ENCODE measurements at regions not wholly inside any gene's neighbourhood (a gene's known extent, or its start where the extent isn't known, plus 50 kb on each side); places are given as distances from the start of the nearest gene placed in this dataset.
"Not testable (repeated sequence)": the region's sequence is repeated elsewhere in the genome, so short reads cannot be mapped to it uniquely, and the experiment has no call there.

DNA sequence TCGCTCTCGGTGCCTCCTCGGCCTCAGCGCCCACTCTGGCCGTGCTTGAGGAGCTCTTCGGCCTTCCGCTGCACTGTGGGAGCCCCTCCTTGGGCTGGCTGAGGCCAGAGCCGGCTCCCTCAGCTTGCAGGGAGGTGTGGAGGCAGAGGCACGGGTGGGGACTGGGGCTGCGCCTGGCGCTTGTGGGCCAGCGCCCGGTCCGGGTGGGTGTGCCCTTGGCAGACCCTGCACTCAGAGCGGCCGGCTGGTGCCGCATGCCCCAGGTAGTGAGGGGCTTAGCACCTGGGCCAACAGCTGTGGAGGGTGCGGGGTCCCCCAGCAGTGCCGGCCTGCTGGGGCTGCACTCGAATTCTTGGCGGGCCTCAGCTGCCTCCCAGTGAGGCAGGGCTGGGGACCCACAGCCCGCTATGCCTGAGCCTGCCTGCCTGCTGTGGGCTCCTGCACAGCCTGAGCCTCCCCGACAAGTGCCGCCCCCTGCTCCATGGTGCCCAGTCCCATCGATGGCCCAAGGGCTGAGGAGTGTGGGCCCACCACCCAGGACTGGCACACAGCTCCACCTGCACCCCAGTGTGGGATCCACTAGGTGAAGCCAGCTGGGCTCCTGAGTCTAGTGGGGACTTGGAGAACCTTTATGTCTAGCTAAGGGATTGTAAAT lies 2085.2 kb upstream of the ACO1 start:
- no peak for DNase-seq

DNA sequence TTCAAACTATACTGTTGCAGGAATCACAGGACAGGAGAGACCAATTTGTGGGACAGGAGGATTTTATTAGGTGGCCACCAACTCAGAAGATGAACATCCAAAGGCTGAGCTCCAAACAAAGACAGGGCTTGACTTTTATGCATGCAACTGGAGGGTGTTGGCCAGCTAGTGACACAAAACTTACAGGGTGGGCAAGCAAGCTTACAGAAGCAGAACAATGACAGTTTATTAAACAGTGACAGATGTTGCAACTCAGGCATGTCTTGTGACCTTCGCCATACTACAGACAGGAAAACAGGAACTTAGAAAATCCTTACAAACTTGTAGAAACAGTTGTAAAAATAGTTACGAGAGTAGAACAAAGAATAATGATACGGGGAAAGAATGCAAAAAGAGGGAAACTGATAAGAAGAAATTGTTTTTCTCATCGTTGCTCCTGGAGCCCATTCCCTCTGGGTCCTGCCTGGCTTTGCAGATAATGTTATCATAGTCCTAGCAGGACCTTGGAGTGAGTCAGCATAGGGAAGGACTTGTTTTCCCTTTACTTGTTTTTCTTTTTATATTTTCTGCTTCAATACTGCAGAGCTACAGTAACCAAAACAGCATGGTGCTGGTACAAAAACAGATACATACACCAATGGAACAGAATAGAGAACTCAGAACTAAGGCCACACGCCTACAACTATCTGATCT lies 2083.0 kb upstream of the ACO1 start:
- no peak for DNase-seq

DNA sequence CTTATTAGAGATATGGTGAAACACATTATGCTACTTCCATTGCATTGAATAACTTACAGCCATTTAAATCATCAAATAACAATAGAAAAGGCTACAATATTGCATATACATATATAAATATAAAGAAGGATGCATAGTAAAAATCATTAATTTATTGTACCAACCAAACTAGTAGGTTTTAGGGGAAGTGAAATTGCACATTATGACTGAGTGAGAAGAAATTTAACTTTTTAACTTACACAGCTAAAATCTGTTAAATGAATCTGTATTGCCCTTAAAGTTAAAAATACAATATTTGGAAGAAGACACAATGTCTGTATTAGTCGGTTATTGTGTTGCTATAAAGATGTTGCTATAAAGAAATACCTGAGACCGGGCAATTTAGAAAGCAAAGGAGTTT lies 2073.7 kb upstream of the ACO1 start:
- DNase-seq: no peak

DNA sequence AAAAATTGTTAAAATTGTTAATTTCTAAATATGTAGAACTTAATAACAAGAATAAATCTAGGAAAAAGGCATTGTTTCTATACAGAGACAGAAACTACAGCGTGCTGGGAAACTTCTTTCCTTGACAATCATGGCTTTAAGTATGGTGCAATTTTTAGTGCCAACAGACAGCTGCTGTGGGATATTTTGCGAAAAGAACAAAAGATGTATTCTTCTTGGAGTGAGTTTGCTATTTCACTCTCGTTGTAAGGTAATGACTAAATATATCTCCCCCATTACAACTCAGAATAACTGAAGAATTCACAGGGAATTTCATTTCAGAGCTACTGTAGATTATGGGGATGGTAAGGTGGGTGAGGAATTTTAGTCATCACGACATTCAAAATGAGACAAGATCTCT lies 2055.0 kb upstream of the ACO1 start:
- DNase-seq: no peak

- DNase-seq: no peak
These were observed 2035.5 kb upstream of the ACO1 start for GRCh38 chr9:30348904-30349303.

DNA sequence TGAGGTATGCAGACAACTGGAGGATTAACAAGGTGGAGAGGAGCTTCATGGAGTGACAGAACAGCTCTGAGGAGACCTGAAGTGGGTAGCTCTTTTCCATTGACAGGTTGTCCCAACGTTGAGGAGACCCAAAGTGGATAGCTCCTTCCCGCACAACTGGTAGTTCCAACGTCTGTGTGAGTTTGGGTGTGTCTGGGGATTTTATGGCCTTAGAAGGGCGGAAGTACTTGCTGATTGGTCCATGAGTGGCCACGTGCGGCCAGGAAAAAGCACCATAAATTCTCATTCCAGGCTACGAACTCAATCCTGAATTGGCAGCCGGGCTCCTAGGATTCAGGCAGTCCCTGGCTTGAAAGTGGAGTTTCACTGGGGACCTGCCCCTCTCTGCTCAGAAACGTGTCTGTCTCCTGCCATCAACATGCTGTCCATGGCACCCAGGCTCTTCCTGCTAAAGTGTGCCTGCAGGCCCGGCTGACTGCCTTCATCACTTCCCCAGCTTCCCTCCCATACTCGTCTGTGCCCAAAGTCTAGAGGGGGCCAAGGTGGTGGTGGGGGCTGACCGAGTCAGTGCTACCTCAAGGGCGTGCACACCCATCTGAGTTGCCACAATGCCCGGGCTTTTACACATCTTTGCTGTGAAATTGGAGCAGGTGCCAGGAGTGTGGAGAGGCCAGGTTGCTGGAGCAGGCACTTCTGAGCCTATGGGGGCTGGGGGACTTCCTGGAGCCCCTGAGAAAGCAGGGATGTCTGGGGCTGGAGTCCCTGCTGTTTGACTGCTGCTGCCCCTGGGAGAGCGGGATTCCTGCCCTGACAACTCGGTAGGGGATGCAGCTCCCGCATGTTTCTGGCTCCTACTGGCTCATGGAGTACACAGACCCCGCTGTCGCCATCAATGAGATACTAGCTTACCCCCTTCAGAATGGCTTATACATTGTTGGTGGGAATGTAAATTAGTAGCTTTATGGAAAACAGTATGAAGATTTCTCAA lies 2034.6 kb upstream of the ACO1 start:
- no peak for DNase-seq

DNA sequence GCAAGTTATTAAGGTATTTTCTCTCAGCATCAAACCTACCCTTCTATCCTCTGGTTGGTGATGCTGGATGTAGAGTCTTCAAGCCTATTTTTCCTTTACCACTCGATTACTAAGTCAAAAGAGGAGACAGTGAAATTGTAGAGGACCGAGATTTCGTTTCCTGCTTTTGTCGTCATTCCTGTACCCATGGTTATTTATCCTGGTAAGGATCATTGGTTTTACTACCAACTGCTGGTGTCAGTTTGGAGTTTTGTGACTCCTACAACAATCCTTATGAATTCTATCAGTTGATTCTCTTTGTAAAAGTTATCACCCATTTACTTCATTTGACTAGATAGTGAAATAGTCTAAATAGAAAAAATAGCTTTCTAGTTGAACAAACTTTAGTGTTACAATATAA lies 2028.2 kb upstream of the ACO1 start:
- no peak for DNase-seq

- DNase-seq: no peak
These were observed 2022.1 kb upstream of the ACO1 start for GRCh38 chr9:30362373-30362772.

DNA sequence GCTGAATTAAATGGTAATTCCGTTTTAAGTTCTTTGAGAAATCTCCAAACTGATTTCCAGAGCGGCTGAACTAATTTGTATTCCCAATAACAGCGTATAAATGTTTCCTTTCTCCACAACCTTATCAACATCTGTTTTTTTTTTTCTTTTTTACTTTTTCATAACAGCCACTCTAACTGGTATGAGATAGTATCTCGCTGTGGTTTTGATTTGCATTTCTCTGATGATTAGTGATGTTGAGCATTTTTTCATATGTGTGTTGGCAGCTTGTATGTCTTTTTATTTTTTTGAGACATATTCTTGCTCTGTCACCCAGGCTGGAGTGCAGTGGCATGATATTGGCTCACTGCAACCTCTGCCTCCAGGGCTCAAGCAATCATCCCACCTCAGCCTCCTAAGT lies 2018.3 kb upstream of the ACO1 start:
- not testable (repeated sequence) for DNase-seq

DNA sequence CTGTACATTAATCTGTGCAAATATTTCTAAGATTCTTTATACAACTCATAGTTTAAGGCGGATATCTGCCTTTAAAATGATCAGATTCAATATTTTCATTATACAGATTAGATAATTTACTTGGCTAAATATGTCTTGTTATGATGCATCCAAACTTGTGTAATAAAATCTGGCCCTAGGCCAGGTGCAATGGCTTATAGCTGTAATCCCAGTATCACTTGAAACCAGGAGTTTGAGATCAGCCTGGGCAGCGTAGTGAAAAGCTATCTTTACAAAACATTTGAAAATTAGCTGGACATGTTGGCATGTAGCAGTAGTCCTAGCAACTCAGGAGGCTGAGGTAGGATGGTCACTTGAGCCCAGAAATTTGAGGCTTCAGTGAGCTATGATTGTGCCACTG lies 2002.2 kb upstream of the ACO1 start:
- DNase-seq: no peak

- no peak for DNase-seq
These were observed 1974.2 kb upstream of the ACO1 start for GRCh38 chr9:30410273-30410672.

DNA sequence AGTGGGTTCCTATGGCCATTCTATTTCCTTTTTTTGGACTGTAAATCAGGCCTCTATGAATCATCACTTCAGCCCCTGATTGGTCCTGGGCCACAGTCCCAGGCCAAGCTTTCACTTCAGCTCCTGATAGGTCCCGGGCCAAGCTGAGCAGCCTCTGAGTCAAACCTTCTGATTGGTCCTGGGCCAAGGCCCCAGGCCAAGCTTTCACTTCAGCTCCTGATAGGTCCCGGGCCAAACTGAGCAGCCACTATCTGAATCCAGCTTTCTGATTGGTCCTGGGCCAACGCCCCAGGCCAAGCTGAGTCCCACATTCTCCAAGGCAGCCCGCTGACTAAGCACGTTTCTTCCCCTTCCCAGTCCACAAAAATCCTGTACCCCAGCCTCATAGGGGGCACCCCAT lies 1972.9 kb upstream of the ACO1 start:
- DNase-seq: no peak

DNA sequence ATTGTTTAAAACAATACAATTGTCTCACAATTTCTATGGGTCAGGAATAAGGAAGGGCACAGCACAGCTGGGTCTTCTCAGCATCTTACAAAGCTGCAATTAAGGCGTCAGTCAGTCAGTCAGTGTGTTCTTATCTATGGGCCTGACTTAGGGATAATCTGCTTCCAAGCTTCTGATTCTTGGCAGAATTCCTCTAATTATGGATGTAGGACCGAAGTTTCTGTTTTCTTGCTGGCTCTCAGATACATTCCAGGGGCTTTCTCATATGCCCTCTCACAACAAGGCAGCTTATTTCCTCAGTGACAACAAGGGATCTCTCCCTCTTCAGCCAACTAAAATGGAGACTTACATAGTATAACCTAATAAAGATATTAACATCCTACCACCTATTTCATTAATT lies 1925.3 kb upstream of the ACO1 start:
- no peak for DNase-seq

DNA sequence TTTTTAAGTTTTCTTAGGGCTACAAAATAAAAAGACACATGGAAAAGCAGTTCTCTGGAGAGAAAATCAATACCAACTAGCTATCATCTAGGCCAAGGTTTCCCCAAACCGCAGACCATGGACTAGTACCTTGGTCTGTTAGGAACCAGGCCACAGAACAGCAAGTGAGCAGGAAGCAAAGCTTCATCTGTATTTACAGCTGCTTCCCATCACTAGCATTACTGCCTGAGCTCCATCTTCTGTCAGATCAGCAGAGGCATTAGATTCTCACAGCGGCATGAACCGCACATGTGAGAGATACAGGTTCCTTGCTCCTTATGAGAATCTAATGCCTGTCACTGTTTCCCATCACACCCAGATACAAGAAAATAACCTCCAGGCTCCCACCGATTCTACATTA lies 1907.6 kb upstream of the ACO1 start:
- DNase-seq: no peak

DNA sequence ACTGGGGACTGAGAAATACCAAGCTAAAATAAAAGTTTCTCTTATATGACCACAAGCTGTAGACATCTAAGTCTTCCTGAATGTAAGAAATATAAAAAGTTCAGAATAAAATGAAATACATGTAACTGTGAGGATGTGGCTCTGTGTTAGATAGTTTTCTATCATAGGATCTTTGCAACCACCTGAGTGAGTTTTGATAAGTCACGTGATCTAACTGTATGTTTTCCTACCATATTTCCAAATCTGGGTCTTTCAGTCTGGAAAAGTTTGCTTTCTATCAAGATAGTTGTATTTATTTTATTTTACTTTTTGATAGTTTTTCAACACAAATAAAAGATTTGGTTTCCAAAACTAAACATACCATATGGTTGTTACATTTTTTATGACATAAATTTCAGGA lies 1905.8 kb upstream of the ACO1 start:
- no peak for DNase-seq

DNA sequence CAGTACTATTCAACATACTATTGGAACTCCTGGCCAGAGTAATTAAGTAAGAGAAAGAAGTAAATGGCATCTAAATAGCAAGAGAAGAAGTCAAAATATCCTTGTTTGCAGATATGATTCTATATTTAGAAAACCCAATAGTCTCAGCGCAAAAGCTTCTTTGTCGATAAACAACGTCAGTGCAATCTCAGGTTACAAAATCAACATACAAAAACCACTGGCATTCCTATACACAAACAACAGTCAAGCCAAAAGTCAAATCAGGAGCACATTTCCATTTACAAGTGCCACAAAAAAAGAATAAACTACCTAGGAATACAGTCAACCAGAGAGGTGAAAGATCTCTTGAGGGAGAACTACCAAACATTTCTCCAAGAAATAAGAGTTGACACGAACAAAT lies 1901.9 kb upstream of the ACO1 start:
- no peak for DNase-seq

DNA sequence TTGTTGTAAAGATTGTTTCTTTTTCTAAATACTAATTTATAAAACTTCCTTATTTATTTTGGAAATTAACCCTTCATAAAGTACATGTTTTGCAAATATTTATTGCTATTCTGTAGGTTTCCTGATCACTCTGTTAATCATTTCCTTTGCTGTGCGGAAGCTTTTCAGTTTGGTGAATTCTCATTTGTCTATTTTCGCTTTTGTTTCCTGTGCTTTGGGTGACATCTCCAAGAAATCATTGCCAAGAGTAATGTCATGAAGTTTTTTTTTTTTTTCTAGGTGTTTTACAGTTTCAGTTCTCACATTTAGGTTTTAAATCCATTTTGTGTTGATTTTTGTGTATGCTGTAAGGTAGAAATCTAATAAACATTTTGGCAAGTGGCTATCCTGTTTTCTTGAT lies 1899.8 kb upstream of the ACO1 start:
- DNase-seq: no peak

- no peak for DNase-seq
These were observed 1879.9 kb upstream of the ACO1 start for GRCh38 chr9:30504502-30504905.

- DNase-seq: no peak
These were observed 1879.1 kb upstream of the ACO1 start for GRCh38 chr9:30505311-30505710.

- DNase-seq: no peak
These were observed 1877.7 kb upstream of the ACO1 start for GRCh38 chr9:30506749-30507148.

- DNase-seq: no peak
These were observed 1877.3 kb upstream of the ACO1 start for GRCh38 chr9:30507166-30507565.

DNA sequence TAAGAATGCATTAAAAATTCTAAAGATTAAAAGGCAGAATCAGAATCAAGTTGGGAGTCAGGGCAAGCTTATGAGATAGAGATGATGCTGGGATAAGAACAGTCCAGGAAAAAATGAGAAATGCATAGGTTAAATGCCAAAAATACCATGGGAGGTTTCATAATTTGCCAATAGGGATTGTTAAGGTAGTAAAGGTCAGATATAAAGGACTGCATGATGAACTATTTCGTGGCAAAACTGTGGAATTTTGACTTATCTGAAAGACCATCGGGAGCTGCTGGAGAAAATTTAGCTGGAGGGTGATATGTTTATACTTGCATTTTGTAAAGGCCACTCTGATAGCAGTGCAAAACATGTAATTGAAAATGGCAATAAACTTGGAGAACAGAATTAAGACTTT lies 1872.8 kb upstream of the ACO1 start:
- DNase-seq: no peak

DNA sequence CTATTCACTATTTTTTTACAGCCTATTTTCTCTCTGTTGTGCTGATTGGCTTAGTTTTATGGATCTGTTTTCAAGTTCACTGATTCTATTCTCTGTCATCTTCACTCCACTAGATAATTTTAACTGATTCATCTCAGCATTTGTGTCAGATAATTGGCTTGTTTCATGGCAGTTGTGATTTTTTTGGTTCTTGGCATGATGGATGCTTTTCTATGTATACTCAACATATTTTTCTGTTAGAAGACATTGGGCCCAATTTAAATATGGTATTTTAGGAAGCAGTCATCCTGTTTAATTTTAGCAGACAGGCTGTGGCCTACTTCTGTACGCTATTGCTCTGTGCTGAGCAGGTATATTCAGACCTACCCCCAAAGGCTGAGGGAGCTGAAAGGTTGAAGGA lies 1865.3 kb upstream of the ACO1 start:
- no peak for DNase-seq

DNA sequence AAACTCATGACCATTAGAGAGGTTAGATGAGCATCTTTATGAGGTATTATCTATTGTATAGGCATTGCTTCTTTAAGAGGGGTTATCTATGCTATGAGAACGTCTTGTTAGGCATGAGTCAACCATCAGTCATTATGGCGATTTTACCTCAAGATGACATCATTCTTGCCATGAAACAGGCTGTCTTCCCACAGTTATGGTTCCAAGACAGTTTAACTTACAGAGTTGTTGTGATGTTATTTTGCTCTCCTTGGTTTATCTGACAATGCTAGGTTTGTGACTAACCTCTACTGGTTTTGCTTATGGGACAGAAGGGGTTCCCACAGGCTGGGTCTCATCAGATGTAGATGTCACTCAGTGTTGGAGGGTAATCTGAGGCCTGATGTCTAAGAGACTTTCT lies 1864.7 kb upstream of the ACO1 start:
- DNase-seq: no peak
